H1 (cell line): ENCODE measurements at regions not wholly inside any gene's neighbourhood (a gene's known extent, or its start where the extent isn't known, plus 50 kb on each side); places are given as distances from the start of the nearest gene placed in this dataset.

Source experiments
- CBX5 ChIP-seq: fragments of 300-800, 300-1000 bp; sonication (generic); IDR thresholded peaks from 2 replicates; pipeline ENCODE4 v1.7.1; 2016; ENCODE audit warnings: antibody characterized with exemption, low read length, low read depth
- EP300 ChIP-seq, 2 experiments: IDR thresholded peaks; 1 replicate in 1 of 2; 2 replicates in 1 of 2; pipeline ENCODE4 v1.6.1; 2011 to 2012; ENCODE audit warnings: low read depth in 2 of 2, low read length in 2 of 2, mild to moderate bottlenecking in 2 of 2, borderline replicate concordance in 1 of 2, inconsistent platforms in 1 of 2, moderate library complexity in 1 of 2
- EZH2 ChIP-seq: fragments of 200-600 bp; sonication (generic); IDR thresholded peaks from 2 replicates; pipeline ENCODE4 v1.7.1; 2012; ENCODE audit warnings: low read depth, mild to moderate bottlenecking, moderate library complexity, low read length, inconsistent platforms; ENCODE audit not compliant: severe bottlenecking
- GABPA ChIP-seq: IDR thresholded peaks from 2 replicates; pipeline ENCODE4 v1.6.1; 2011; ENCODE audit warnings: mild to moderate bottlenecking, low read length, moderate library complexity, borderline replicate concordance; ENCODE audit not compliant: insufficient read depth
- SP1 ChIP-seq: IDR thresholded peaks from 2 replicates; pipeline ENCODE4 v1.6.1; 2011; ENCODE audit warnings: low read depth, low read length
- SP2 ChIP-seq: IDR thresholded peaks from 2 replicates; pipeline ENCODE4 v1.6.1; 2012; ENCODE audit warnings: mild to moderate bottlenecking, low read length, inconsistent platforms
- TF ChIP-seq, protein P1 (sequence below): IDR thresholded peaks from 2 replicates; pipeline ENCODE4 v1.6.1; 2012; ENCODE audit warnings: low read length, inconsistent platforms

DNA sequence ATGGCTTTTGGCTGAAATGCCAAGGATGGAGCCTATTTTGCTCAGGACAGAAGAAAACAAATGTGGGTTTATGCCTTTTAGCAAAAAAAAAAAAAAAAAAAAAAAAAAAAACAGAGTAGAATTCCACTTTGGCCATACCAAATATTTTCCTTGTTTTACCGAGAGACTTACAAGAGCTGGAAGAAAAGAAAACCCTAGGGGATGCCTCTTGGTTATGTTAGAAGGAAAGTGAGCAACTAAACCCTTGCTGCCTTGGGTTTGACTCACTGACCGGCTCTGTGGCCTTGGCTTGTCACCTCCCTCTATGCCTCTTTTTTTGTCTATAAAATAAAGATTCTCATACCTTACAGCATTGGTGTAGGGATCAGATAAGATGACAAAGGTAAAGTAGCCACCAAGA lies 69.6 kb upstream of the ABCA1 start (continued):
- TF ChIP-seq EZH2 (no peak), SP1 (no peak), GABPA (no peak), CBX5 (no peak), SP2 (no peak), EP300 (IDR thresholded peaks at IDR 0.05; ENCODE audit: borderline replicate concordance in 1 of 2, low read depth in 2 of 2, low read length in 2 of 2) (no peak)
- TF ChIP-seq, protein P1, sequence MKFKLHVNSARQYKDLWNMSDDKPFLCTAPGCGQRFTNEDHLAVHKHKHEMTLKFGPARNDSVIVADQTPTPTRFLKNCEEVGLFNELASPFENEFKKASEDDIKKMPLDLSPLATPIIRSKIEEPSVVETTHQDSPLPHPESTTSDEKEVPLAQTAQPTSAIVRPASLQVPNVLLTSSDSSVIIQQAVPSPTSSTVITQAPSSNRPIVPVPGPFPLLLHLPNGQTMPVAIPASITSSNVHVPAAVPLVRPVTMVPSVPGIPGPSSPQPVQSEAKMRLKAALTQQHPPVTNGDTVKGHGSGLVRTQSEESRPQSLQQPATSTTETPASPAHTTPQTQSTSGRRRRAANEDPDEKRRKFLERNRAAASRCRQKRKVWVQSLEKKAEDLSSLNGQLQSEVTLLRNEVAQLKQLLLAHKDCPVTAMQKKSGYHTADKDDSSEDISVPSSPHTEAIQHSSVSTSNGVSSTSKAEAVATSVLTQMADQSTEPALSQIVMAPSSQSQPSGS: no peak
